H54 (cell line): ENCODE measurements at regions not wholly inside any gene's neighbourhood (a gene's known extent, or its start where the extent isn't known, plus 50 kb on each side); places are given as distances from the start of the nearest gene placed in this dataset.
A peak's percentile ranks its signal among the peaks of the same experiment; 100 is the strongest.

Experiments used
- DNase-seq: peaks from one replicate; pipeline ENCODE4 v3.0.0; 2011; ENCODE audit warnings: low spot score, mixed read lengths; ENCODE audit not compliant: insufficient read length
- FAIRE-seq: peaks from 3 replicates; lab custom pipeline; 2011; peaks lifted over from hg19 to GRCh38; lab: Jason Lieb, UNC
- POLR2A ChIP-seq: IDR thresholded peaks from 2 replicates; pipeline ENCODE4 v1.6.1; 2011; ENCODE audit warnings: low read depth, mild to moderate bottlenecking, low read length

GRCh38 chr18:67901573-67901972 lies 385.1 kb upstream of the DSEL start:
- TF ChIP-seq POLR2A = no peak
- no peak for FAIRE-seq
- DNase-seq = no peak

GRCh38 chr18:67896451-67896850 lies 379.9 kb upstream of the DSEL start:
- FAIRE-seq (no peak), DNase-seq (no peak)
- no peak for TF ChIP-seq POLR2A

GRCh38 chr18:67893916-67894315 lies 377.4 kb upstream of the DSEL start:
- DNase-seq (no peak), FAIRE-seq (no peak)
- no peak for TF ChIP-seq POLR2A

GRCh38 chr18:67876871-67877270 lies 360.4 kb upstream of the DSEL start:
- no peak for DNase-seq
- FAIRE-seq = no peak
- no peak for TF ChIP-seq POLR2A

GRCh38 chr18:67875944-67876343 lies 359.4 kb upstream of the DSEL start:
- DNase-seq (no peak), FAIRE-seq (no peak)
- TF ChIP-seq POLR2A = no peak

- DNase-seq (no peak), FAIRE-seq (no peak)
- TF ChIP-seq POLR2A = no peak
These were observed 358.5 kb upstream of the DSEL start for GRCh38 chr18:67875060-67875459.

- no peak for TF ChIP-seq POLR2A
- FAIRE-seq = no peak
These were observed 348.9 kb upstream of the DSEL start for GRCh38 chr18:67865400-67865799.

GRCh38 chr18:67864677-67865340 lies 348.3 kb upstream of the DSEL start:
- no peak for DNase-seq
- peak; percentile 15 for FAIRE-seq
- no peak for TF ChIP-seq POLR2A

More at GRCh38 chr18:67865400-67865799, 348.9 kb upstream of the DSEL start:
- no peak for DNase-seq

- no peak for FAIRE-seq
- TF ChIP-seq POLR2A = no peak
- DNase-seq = no peak
These were observed 345.5 kb upstream of the DSEL start for GRCh38 chr18:67862069-67862468.

- no peak for FAIRE-seq
- TF ChIP-seq POLR2A = no peak
- no peak for DNase-seq
These were observed 337.8 kb upstream of the DSEL start for GRCh38 chr18:67854340-67854739.

- no peak for TF ChIP-seq POLR2A
- FAIRE-seq = no peak
These were observed 330.0 kb upstream of the DSEL start for GRCh38 chr18:67846422-67847098.

GRCh38 chr18:67845035-67845434 lies 328.5 kb upstream of the DSEL start:
- DNase-seq = no peak
- no peak for FAIRE-seq
- no peak for TF ChIP-seq POLR2A

More at GRCh38 chr18:67846422-67847098, 330.0 kb upstream of the DSEL start:
- no peak for DNase-seq

GRCh38 chr18:67840379-67840778 lies 323.9 kb upstream of the DSEL start:
- DNase-seq (no peak), FAIRE-seq (no peak)
- no peak for TF ChIP-seq POLR2A

GRCh38 chr18:67818432-67818831 lies 301.9 kb upstream of the DSEL start:
- FAIRE-seq (no peak), DNase-seq (no peak)
- no peak for TF ChIP-seq POLR2A

GRCh38 chr18:67815280-67815679 lies 298.8 kb upstream of the DSEL start:
- FAIRE-seq (no peak), DNase-seq (no peak)
- no peak for TF ChIP-seq POLR2A
